ENCODE measurements at regions not wholly inside any gene's neighbourhood (a gene's known extent, or its start where the extent isn't known, plus 50 kb on each side); places are given as distances from the start of the nearest gene placed in this dataset.

GRCh38 chr1:221912230-221912629 lies 170.3 kb upstream of the DUSP10 start:
- H3F3A ChIP-seq (ENCODE audit: low read depth), result no peaks in the 10 kb centered on the region
- H3K9ac ChIP-seq (ENCODE audit: low read depth, low read length, poor library complexity, severe bottlenecking), result no peak overlapping the region
- no peaks in the 10 kb centered on the region for H3K9me2 ChIP-seq (replicated peaks; ENCODE audit: low read depth, low read length)
- peaks cover 8% of the 10 kb centered on the region for H3K4me1 ChIP-seq (ENCODE audit: insufficient read depth, low read length, poor library complexity, severe bottlenecking)
- TF ChIP-seq, protein P1, sequence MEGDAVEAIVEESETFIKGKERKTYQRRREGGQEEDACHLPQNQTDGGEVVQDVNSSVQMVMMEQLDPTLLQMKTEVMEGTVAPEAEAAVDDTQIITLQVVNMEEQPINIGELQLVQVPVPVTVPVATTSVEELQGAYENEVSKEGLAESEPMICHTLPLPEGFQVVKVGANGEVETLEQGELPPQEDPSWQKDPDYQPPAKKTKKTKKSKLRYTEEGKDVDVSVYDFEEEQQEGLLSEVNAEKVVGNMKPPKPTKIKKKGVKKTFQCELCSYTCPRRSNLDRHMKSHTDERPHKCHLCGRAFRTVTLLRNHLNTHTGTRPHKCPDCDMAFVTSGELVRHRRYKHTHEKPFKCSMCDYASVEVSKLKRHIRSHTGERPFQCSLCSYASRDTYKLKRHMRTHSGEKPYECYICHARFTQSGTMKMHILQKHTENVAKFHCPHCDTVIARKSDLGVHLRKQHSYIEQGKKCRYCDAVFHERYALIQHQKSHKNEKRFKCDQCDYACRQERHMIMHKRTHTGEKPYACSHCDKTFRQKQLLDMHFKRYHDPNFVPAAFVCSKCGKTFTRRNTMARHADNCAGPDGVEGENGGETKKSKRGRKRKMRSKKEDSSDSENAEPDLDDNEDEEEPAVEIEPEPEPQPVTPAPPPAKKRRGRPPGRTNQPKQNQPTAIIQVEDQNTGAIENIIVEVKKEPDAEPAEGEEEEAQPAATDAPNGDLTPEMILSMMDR (conservative IDR thresholded peaks at IDR 0.05; ENCODE audit: low read length), result no peak
- TF ChIP-seq EZH2phosphoT487 (IDR thresholded peaks at IDR 0.05; ENCODE audit: borderline replicate concordance), result no peak
- no peaks in the 10 kb centered on the region for H3K79me2 ChIP-seq (ENCODE audit: insufficient read depth, low read length)
- no peaks in the 10 kb centered on the region for H4K20me1 ChIP-seq (ENCODE audit: insufficient read depth, low read length, poor library complexity, severe bottlenecking)
- H3K9me3 ChIP-seq (ENCODE audit: insufficient read depth, low read depth, low read length), result no peaks in the 10 kb centered on the region
- no peak overlapping the region for H3K4me2 ChIP-seq (ENCODE audit: low read depth, low read length, poor library complexity, severe bottlenecking)
- no peaks in the 10 kb centered on the region for H3K36me3 ChIP-seq (ENCODE audit: insufficient read depth, low read length)
- no peaks in the 10 kb centered on the region for H3K27me3 ChIP-seq (ENCODE audit: insufficient read depth, low read length, poor library complexity, severe bottlenecking)
- no peak overlapping the region for H3K4me3 ChIP-seq (ENCODE audit: low read length, poor library complexity, severe bottlenecking)
- H2AFZ ChIP-seq (ENCODE audit: low read length), result no peak overlapping the region

- Histone ChIP-seq H3F3A (ENCODE audit: low read depth) (no peaks in the 10 kb centered on the region), H3K36me3 (ENCODE audit: insufficient read depth, low read length) (no peaks in the 10 kb centered on the region), H4K20me1 (ENCODE audit: insufficient read depth, low read length, poor library complexity, severe bottlenecking) (no peaks in the 10 kb centered on the region), H3K9me3 (ENCODE audit: insufficient read depth, low read depth, low read length) (no peaks in the 10 kb centered on the region), H3K4me2 (ENCODE audit: low read depth, low read length, poor library complexity, severe bottlenecking) (no peak overlapping the region), H3K79me2 (ENCODE audit: insufficient read depth, low read length) (no peaks in the 10 kb centered on the region), H2AFZ (ENCODE audit: low read length) (no peak overlapping the region), H3K9ac (ENCODE audit: low read depth, low read length, poor library complexity, severe bottlenecking) (no peak overlapping the region), H3K4me1 (ENCODE audit: insufficient read depth, low read length, poor library complexity, severe bottlenecking) (peaks cover 11% of the 10 kb centered on the region), H3K9me2 (replicated peaks; ENCODE audit: low read depth, low read length) (no peaks in the 10 kb centered on the region), H3K4me3 (ENCODE audit: low read length, poor library complexity, severe bottlenecking) (no peak overlapping the region), H3K27me3 (ENCODE audit: insufficient read depth, low read length, poor library complexity, severe bottlenecking) (no peaks in the 10 kb centered on the region)
- TF ChIP-seq, protein P1 (conservative IDR thresholded peaks at IDR 0.05; ENCODE audit: low read length), result no peak
- no peak for TF ChIP-seq EZH2phosphoT487 (IDR thresholded peaks at IDR 0.05; ENCODE audit: borderline replicate concordance)
Observed at GRCh38 chr1:221911714-221912113, 169.8 kb upstream of the DUSP10 start.

- Histone ChIP-seq H3K4me3 (ENCODE audit: low read length, poor library complexity, severe bottlenecking) (no peak overlapping the region), H3K9ac (ENCODE audit: low read depth, low read length, poor library complexity, severe bottlenecking) (no peak overlapping the region), H3K9me3 (ENCODE audit: insufficient read depth, low read depth, low read length) (no peaks in the 10 kb centered on the region), H3F3A (ENCODE audit: low read depth) (no peaks in the 10 kb centered on the region), H3K27me3 (ENCODE audit: insufficient read depth, low read length, poor library complexity, severe bottlenecking) (no peaks in the 10 kb centered on the region), H3K9me2 (replicated peaks; ENCODE audit: low read depth, low read length) (no peaks in the 10 kb centered on the region), H3K79me2 (ENCODE audit: insufficient read depth, low read length) (no peaks in the 10 kb centered on the region), H4K20me1 (ENCODE audit: insufficient read depth, low read length, poor library complexity, severe bottlenecking) (no peaks in the 10 kb centered on the region), H3K36me3 (ENCODE audit: insufficient read depth, low read length) (no peaks in the 10 kb centered on the region), H3K4me1 (ENCODE audit: insufficient read depth, low read length, poor library complexity, severe bottlenecking) (peaks cover 14% of the 10 kb centered on the region), H2AFZ (ENCODE audit: low read length) (no peak overlapping the region), H3K4me2 (ENCODE audit: low read depth, low read length, poor library complexity, severe bottlenecking) (no peak overlapping the region)
- TF ChIP-seq, protein P1 (conservative IDR thresholded peaks at IDR 0.05; ENCODE audit: low read length), result no peak
- no peak for TF ChIP-seq EZH2phosphoT487 (IDR thresholded peaks at IDR 0.05; ENCODE audit: borderline replicate concordance)
Observed at GRCh38 chr1:221910222-221910621, 168.3 kb upstream of the DUSP10 start.
